SW 1271 (cell line): ENCODE measurements at regions not wholly inside any gene's neighbourhood (a gene's known extent, or its start where the extent isn't known, plus 50 kb on each side); places are given as distances from the start of the nearest gene placed in this dataset.
"Not testable (repeated sequence)": the region's sequence is repeated elsewhere in the genome, so short reads cannot be mapped to it uniquely, and the experiment has no call there.

Experiments used
- DNase-seq, 2 experiments: peaks; one replicate each; lab custom pipeline; 2025; lab: John Stamatoyannopoulos, UW

- DNase-seq = no peak
Measured at GRCh38 chr17:13869331-13869940, 199.9 kb upstream of the COX10 start.

DNA sequence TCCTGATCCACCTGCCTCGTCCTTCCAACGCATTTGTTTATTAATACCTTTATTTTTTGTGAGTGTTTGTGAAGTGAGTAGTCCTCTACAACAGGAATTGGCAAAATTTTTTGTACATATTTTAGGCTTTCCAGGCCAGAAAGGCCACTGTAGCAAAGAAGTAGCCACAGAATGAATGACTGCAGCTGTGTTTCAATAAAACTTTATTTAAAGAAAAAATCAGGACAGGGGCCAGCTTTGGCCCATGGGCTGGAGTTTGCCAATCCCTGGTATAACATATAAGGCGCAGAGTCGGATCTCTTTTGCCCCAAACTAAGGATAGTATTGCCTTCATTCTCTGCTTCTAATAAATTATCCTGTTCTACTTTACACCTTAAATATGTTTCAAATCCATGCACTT, 198.0 kb upstream of the COX10 start:
- DNase-seq = no peak

GRCh38 chr17:13874134-13874533, 195.2 kb upstream of the COX10 start:
- DNase-seq = no peak

DNA sequence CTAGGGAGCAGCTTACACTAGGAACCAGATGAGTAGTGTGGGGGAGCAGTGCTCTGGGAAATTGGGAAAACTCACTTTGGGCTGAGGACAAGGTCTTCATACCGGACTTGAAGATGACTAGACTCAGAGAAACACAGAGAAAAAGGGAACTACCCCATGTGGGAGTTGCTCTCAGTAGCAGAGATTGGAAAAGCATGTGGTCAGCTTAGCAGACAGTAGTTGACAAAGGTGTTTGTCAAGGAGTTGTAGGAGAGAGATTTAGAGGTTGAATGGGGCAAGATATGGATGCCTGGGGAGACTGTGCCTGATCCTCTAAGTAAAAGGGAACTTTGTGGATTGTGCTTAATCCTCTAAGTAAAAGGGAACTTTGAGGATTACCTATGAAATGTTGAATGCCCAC, 194.5 kb upstream of the COX10 start:
- DNase-seq = no peak

GRCh38 chr17:13879961-13880466, 189.3 kb upstream of the COX10 start:
- DNase-seq = no peak

GRCh38 chr17:13883659-13884058, 185.6 kb upstream of the COX10 start:
- no peak for DNase-seq

DNA sequence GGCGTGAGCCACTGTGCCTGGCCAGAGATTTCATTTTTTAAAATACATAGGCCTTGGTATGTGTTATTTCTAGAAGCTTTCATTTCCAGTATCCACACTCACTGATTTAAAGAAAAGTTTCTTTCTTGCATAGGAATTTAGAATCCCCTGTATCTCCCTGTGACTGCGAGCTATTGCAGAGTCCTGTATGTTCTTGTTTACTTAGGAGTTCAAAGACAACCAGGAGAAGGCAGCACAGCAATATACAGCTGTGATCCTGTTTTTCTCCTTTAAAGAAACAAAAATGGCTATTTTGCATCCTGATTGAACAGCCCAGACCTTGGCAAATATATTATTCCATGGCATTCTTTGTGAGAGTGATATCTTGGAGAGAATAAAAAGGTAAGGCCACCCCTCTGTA, 185.0 kb upstream of the COX10 start:
- DNase-seq = no peak

DNA sequence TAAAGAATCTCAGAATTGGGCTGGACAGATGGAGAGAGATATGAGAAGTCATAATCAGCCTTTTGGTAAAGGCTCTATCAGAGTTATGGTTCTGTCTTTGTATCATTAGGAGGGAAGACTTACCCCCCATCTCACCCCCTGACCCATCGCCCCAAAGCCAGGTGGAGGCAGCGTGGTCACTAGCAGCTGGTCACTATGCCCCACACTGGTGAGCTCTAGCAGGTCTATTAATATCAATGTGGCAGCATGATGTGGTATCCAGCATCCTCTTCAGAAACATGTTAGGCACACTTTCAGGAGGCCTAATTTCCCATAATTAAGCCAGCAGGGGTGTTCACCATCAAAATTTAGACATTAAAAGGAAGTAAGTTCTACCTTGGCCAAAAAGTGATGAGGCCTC, 183.8 kb upstream of the COX10 start:
- DNase-seq = no peak

DNA sequence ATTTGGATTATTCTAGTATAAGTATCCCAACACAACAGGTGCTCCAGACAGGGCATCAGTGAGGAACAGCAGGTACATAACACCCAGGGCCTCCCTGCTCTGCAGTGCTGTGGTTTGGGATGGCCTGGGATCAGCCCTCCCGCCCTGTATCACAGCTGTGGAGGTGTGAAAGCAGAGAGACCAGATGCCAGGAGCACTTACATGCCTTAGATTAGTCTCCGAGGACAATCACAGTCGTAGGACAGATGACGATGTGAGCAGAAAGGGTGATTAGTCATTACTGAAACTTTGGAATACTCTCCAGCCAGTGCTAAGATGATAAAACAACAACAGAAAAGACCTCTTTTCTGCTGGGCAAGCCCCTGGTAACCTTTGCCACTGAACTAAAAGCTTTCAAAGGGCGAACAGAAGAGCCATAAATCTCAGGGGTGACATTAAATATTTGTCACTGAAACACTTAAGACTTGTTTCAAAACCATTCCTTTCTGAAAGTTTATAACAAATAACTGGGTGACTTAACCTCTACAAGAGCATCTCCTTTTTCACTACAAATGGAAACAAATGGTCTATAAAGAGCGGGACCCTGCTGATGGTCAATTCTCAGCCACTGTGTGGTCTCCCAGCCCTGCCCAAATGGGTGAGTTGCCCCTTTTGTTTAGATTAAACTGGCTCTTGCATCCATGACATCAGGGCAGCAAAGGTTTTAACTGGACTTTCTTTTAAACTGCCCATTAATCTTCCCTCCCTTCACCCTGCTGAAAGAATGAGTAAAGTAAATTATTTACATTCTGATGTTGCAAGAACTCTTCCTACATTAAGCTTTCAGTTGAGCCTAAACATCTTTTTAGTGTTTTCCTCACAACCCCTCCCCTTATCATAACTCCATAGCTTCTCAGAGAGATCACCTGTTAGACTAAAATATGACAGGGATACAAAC, 183.1 kb upstream of the COX10 start:
- DNase-seq = no peak

- DNase-seq = no peak
Measured at GRCh38 chr17:13888056-13888609, 181.2 kb upstream of the COX10 start.

DNA sequence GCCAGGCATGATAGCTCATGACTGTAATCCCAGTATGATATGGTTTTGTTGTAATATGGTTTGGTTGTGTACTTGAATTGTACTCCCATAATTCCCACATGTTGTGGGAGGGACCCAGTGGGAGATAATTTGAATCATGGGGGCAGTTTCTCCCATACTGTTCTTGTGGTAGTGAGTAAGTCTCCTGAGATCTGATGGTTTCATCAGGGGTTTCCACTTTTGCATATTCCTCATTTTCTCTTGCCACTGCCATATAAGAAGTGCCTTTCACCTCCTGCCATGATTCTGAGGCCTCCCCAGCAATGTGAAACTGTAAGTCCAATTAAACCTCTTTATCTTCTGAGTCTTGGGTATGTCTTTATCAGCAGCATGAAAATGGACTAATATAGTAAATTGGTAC, 160.3 kb upstream of the COX10 start:
- DNase-seq = not testable (repeated sequence)

GRCh38 chr17:13909901-13910519, 159.3 kb upstream of the COX10 start:
- no peak for DNase-seq

DNA sequence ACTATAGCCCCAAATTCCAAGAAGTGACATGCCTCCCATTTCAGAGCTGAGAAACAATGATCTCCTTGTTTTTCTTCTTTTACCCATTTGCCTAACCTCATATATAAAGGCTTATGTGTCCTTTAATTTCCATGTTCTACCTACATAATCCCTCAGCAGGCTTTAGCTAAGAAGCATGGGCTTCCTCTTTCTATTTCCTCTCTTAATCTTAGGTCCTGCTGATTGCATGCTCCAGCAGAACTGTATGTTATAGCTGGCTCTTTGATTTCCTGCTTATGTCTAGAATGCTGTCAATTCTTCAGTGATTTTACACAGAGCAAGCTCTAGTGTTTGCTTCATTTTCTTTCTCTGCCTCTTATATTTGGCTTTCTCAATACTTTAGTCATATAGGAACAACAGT, 151.7 kb upstream of the COX10 start:
- no peak for DNase-seq

GRCh38 chr17:13918247-13918646, 151.1 kb upstream of the COX10 start:
- DNase-seq = no peak

DNA sequence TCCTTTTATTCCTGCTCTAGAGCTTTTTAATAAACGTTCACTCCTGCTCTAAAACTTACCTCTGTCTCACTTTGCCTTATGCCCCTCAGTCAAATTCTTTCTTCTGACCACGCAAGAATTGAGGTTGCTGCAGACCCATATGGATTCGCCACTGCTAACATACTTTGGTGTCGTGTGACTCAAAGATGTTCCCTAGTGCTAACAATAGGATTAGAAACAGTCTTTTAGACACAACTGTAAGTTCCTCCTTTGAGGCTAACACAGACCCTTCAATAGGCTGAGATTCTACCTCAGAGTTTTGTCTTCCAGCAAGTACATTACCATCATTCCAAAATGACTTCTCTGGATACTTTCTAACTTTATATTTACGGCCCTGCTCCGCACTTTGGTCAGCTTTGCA, 149.5 kb upstream of the COX10 start:
- DNase-seq = no peak

DNA sequence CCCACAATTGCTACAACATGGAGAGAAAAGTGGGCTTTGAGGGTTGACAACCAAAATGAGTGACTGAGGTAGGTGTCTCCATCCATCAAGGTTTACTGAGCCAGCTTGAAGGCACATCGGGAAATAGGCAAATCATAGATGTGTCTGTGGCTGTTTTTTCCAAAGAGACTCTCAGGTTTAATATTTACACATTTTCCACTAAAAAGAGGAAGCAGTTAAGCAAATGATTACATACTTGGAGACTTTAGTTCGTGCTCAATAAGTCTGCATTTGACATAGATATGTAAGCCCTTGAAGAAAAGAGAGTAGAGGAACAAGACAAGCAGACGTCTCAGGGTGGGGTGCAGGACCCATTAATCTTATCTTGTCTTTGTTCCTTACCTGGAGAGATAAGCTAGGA, 148.9 kb upstream of the COX10 start:
- DNase-seq = no peak

DNA sequence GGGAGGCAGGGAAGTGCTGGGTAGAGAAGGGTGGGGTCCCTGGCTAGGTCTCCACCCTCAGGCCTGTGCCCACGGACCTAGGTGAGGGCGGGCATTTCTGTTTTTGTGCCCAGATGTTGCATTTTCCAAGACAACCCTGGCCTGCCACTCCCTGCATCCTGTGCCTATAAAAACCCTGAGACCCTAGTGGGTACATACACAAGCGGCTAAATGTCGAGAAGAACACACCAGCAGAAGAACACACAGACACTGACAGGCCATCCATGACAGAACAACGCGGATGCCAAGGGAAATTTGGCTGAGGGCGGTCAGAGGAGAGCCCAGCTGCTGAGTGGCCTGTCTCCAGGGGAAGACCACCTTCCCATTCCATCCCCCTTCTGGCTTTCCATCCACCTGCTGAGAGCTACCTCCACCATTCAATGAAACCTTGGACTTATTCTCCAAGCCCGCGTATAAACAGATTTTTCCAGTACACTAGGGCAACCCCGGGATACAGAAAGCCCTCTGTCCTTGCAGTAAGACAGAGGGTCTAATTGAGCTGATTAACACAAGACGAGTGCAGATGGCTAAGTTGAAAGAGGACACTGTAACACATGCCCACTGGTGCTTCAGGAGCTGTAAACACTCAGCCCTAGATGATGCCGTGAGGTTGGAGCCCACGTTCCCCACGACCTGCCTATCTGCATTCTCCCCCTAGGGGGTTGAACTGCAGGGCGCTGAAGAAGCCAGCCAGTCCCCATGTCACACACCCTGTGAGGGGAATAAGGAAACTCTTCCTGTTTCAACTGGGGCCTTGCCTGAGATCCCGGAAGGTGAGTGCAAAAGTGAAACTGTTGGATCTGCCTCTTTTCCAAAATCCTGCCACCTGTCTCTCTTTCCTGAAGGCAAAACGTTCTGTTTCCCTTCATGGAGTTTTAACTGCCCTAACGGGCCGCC, 147.2 kb upstream of the COX10 start:
- DNase-seq = no peak

DNA sequence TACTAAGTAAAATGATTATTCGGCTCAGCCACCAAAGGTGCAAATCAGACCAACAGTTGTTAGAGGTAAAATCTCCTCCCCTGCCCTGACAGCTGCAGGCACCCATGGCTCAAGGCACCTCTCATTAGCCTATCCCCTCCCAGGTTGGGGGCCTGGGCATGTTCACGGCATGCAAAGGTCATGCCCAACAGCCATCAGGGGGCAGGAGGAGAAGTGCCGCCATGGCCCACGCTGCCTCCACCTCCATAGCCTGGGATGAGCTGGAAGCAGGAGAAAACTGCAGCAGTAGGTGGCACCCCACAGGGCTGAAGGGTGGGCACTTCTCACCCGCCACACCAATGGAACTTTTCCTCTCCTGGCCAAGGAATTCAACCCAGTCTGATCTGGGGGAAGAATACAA, 146.4 kb upstream of the COX10 start:
- no peak for DNase-seq

DNA sequence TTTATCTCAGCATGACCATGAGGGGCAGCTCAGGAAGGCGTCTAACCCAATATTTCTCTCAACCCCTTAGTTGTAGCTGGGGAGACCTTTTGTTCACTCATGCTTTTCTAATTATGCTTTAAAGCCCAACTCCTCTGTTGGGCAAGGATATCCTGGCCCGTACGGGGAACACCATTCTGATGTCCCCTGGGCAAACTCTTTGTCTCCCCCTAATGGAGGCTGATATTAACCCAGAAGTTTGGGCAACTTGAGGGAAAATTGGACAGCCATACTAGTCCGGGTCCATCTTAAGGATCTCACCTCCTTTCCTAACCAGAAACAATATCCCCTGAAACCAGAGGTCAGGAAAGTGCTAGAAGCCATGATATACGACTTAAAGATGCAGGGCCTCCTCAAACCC, 143.7 kb upstream of the COX10 start:
- DNase-seq = no peak

DNA sequence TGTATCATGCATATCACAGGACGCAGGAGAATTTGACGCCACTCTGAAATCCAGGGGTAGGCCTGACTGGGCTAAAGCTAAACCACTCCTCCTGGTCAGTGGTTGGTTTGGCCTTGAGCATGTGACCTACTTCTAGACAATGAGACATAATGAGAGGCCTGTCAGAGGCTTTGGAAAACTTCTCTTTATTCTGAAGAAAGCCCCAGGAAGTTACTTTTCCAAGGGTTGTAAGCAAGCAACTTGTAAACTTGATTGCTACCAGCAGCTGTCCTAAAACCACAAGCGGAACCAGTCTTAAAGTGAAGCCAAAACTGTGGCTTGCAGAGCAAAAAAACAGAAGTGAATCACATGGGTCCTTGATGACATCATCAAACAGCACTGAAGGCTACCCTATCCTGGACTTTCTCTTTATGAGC, 138.2 kb upstream of the COX10 start:
- no peak for DNase-seq

GRCh38 chr17:13931800-13932460, 137.4 kb upstream of the COX10 start:
- no peak for DNase-seq
